Prostate gland (tissue), 2 donors: ENCODE measurements at regions not wholly inside any gene's neighbourhood (a gene's known extent, or its start where the extent isn't known, plus 50 kb on each side); places are given as distances from the start of the nearest gene placed in this dataset.

ENCODE experiments used
- DNase-seq: peaks from one replicate; pipeline ENCODE4 v3.0.0-alpha.2; 2019; ENCODE audit warnings: low spot score
- H3K27ac ChIP-seq, 2 donors: fragments of 200-600 bp; sonication (generic); 2 replicates each; pipeline ENCODE4 v1.5.1; 2017 to 2019
- H3K27me3 ChIP-seq: fragments of 200-600 bp; sonication (generic); replicated peaks from 2 replicates; pipeline ENCODE4 v1.5.1; 2019; ENCODE audit not compliant: insufficient read depth
- H3K36me3 ChIP-seq, 2 donors: fragments of 200-600 bp; sonication (generic); 1 replicate in 1 of 2; 2 replicates in 1 of 2; pipeline versions ENCODE4 v1.5.1 to v1.8.1; 2017 to 2019
- H3K4me1 ChIP-seq: fragments of 200-600 bp; sonication (generic); replicated peaks from 2 replicates; pipeline ENCODE4 v1.5.1; 2019
- H3K4me3 ChIP-seq, 2 donors: fragments of 200-600 bp; sonication (generic); 2 replicates each; pipeline ENCODE4 v1.5.1; 2017 to 2019
- H3K9me3 ChIP-seq: fragments of 200-600 bp; sonication (generic); 2 replicates; pipeline ENCODE4 v1.5.1; 2017
- POLR2A ChIP-seq: fragments of 450-650 bp; IDR thresholded peaks from one replicate; pipeline ENCODE4 v1.6.1; 2016; ENCODE audit warnings: antibody characterized with exemption, mild to moderate bottlenecking
- POLR2AphosphoS5 ChIP-seq: sonication (generic); formaldehyde crosslinking; IDR thresholded peaks from one replicate; pipeline ENCODE4 v1.6.1; 2017; ENCODE audit warnings: antibody characterized with exemption
- WGBS: methylation state at CpG from one replicate; pipeline ENCODE4 v1.1.5; 2018; 5-methylcytosine and 5-hydroxymethylcytosine counted together
- intact Hi-C: fragments of 100-400 bp; cut with DNase I; formaldehyde crosslinking; loops from one replicate; pipeline ENCODE4 v1.14.2; 2022
- TF ChIP-seq, protein P1 (sequence below), 4 experiments: fragments of 200-600 bp in 2 of 4; fragments of 450-650 bp in 2 of 4; sonication (generic) in 2 of 4; IDR thresholded peaks; 1 replicate in 3 of 4; 2 replicates in 1 of 4; pipeline ENCODE4 v1.5.1; 2016 to 2019; ENCODE audit warnings: antibody characterized with exemption in 4 of 4, mild to moderate bottlenecking in 2 of 4, moderate library complexity in 2 of 4

DNA sequence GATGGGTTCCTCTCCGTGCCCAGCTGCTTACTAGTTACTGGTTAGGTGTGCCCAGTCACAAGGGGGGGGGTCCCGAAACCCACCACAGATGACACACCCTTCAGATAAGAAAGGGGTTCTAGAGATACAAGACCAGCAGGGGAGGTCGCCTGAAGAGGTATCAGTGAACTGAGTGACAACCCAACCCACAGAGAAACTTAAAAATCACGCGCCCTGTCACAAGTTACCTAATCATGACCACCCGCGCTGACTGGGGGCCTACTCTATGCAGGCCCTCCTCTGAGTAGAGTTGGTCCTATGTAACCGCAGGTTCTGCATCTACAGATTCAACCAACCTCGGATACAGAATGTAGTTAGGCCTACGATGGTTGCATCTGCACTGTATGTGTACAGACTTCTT is 210.3 kb upstream of the SFSWAP start:
- H3K9me3 ChIP-seq, result no peaks in the 10 kb centered on the region
- DNase-seq, result no peak
- H3K4me1 ChIP-seq, result no peaks in the 10 kb centered on the region
- no peak for TF ChIP-seq POLR2A
- no peaks in the 10 kb centered on the region for H3K36me3 ChIP-seq
- WGBS, result 88% methylated on average over 10 of the region's 10 CpGs
- no peak overlapping the region for H3K27ac ChIP-seq
- H3K4me3 ChIP-seq, result no peak overlapping the region
- H3K27me3 ChIP-seq, result no peaks in the 10 kb centered on the region
- intact Hi-C loops, result no loop called here

DNA sequence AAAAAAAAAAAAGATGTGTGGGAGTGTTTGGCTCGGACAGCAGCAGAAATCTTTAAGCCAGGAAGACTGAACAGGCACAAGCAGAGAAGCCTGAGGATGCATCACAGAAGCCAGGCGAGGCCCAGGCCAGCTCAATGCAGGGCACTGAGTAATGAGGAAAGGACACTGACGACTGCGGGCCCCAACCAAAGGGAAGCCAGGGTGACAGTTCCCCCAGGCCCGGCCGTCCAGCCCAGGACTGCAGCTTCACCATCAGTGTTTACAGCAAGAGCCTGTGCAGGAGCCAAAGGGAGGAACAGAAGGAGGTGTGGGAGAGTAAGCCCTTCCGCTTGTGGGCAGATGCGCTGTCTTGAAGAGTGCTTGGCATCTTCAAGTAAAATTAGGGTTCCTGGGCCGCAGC is 205.3 kb upstream of the SFSWAP start:
- Histone ChIP-seq H3K9me3 (no peaks in the 10 kb centered on the region), H3K4me3 (no peak overlapping the region), H3K27ac (no peak overlapping the region), H3K27me3 (no peaks in the 10 kb centered on the region), H3K4me1 (no peaks in the 10 kb centered on the region), H3K36me3 (no peaks in the 10 kb centered on the region)
- DNase-seq, result no peak
- 60% methylated on average over 9 of the region's 9 CpGs for WGBS
- TF ChIP-seq POLR2A (no peak), POLR2AphosphoS5 (no peak)
- TF ChIP-seq, protein P1, sequence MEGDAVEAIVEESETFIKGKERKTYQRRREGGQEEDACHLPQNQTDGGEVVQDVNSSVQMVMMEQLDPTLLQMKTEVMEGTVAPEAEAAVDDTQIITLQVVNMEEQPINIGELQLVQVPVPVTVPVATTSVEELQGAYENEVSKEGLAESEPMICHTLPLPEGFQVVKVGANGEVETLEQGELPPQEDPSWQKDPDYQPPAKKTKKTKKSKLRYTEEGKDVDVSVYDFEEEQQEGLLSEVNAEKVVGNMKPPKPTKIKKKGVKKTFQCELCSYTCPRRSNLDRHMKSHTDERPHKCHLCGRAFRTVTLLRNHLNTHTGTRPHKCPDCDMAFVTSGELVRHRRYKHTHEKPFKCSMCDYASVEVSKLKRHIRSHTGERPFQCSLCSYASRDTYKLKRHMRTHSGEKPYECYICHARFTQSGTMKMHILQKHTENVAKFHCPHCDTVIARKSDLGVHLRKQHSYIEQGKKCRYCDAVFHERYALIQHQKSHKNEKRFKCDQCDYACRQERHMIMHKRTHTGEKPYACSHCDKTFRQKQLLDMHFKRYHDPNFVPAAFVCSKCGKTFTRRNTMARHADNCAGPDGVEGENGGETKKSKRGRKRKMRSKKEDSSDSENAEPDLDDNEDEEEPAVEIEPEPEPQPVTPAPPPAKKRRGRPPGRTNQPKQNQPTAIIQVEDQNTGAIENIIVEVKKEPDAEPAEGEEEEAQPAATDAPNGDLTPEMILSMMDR (IDR thresholded peaks at IDR 0.05), result no peak
- intact Hi-C loops, result no loop called here

DNA sequence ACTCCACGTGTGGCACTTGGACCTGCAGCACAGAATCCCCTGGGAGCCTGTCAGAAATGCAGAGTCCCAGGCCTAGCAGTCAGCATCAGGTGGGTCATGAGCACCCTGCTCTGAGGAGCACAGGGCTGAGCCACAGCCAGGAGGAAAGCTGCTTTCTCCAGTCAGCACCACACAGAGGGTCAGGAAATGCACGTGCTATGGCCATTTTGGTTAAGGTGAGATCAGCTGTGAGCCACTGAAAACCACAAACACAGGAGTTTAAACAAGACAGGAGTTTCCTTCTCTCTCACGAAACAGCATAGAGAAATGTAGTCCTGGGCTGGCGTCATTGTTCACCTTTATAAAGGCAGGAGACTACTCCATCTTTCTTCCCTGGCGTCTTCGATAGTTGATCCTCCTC is 204.5 kb upstream of the SFSWAP start:
- Histone ChIP-seq H3K9me3 (no peaks in the 10 kb centered on the region), H3K4me1 (no peaks in the 10 kb centered on the region), H3K36me3 (no peaks in the 10 kb centered on the region), H3K27ac (no peak overlapping the region), H3K27me3 (no peaks in the 10 kb centered on the region), H3K4me3 (no peak overlapping the region)
- 85% methylated on average over 6 of the region's 6 CpGs for WGBS
- intact Hi-C loops, result no loop called here
- TF ChIP-seq, protein P1 (IDR thresholded peaks at IDR 0.05), result no peak
- no peak for TF ChIP-seq POLR2A
- TF ChIP-seq POLR2AphosphoS5, result no peak
- DNase-seq, result no peak

DNA sequence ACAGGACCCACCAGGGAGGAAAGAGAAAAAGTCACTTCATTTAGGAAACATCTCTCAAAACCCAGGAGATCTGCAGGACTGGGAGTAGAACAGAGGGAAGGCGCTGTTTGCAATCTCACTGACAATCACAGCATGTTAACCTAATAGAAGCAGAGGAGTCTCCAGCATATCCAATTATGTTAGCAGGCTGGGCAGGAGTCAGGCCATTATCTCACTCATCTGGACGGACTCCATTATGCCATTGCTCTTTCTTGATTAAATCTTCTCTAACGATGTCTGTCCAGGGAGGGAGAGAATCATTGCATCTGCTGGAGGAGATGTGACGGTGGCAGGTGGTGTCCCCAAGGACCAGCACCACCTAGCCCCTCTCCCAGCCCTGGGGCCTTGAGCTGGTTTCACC is 203.8 kb upstream of the SFSWAP start:
- H3K4me1 ChIP-seq, result no peaks in the 10 kb centered on the region
- WGBS, result 58% methylated on average over 4 of the region's 4 CpGs
- intact Hi-C loops, result no loop called here

DNA sequence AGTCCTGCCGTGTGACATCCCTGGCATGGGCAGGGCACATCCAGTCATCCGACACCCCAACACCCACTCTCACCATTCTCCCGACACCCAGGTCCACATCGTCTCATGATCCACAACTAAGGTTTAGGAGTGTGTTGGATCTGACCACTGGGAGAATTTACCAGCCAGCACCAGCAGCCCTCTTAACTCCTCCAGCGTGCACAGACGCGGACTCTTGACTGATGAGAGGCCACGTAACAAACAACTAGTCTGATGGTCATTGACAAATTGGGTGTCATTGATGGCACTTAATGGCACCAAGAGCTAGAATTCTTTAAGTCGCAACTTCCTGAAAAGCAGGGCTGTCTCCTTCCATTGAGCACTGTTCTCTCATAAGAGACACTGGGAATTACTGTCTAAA is 203.0 kb upstream of the SFSWAP start:
- no peaks in the 10 kb centered on the region for H3K36me3 ChIP-seq
- DNase-seq, result no peak
- intact Hi-C loops, result no loop called here
- WGBS, result 76% methylated on average over 9 of the region's 9 CpGs
- H3K4me1 ChIP-seq, result no peaks in the 10 kb centered on the region
- no peaks in the 10 kb centered on the region for H3K27me3 ChIP-seq
- H3K27ac ChIP-seq, result no peak overlapping the region
- TF ChIP-seq POLR2AphosphoS5, result no peak
- TF ChIP-seq, protein P1 (IDR thresholded peaks at IDR 0.05), result no peak
- TF ChIP-seq POLR2A, result no peak
- H3K4me3 ChIP-seq, result no peak overlapping the region
- no peaks in the 10 kb centered on the region for H3K9me3 ChIP-seq

More for the DNA sequence above, 203.8 kb upstream of the SFSWAP start:
- no peak overlapping the region for H3K4me3 ChIP-seq
- TF ChIP-seq POLR2A (no peak), POLR2AphosphoS5 (no peak)
- TF ChIP-seq, protein P1 (IDR thresholded peaks at IDR 0.05), result no peak
- no peak for DNase-seq
- no peaks in the 10 kb centered on the region for H3K36me3 ChIP-seq
- no peaks in the 10 kb centered on the region for H3K9me3 ChIP-seq
- no peaks in the 10 kb centered on the region for H3K27me3 ChIP-seq
- H3K27ac ChIP-seq, result no peak overlapping the region
